Uterus (tissue), 3 donors: ENCODE measurements at regions not wholly inside any gene's neighbourhood (a gene's known extent, or its start where the extent isn't known, plus 50 kb on each side); places are given as distances from the start of the nearest gene placed in this dataset.
A peak's percentile ranks its signal among the peaks of the same experiment; 100 is the strongest.
"Not testable (repeated sequence)": the region's sequence is repeated elsewhere in the genome, so short reads cannot be mapped to it uniquely, and the experiment has no call there.

ENCODE experiments used
- DNase-seq, 2 donors: peaks; one replicate each; pipeline ENCODE4 v3.0.0-alpha.2; 2019 to 2020
- H3K27ac ChIP-seq, 2 donors: fragments of 200-600 bp; sonication (generic); 1 replicate in 1 of 2; 2 replicates in 1 of 2; pipeline ENCODE4 v1.5.1; 2016 to 2018
- H3K27me3 ChIP-seq, 2 donors: fragments of 200-600 bp; sonication (generic); one replicate each; pipeline ENCODE4 v1.5.1; 2018 to 2019; ENCODE audit warnings: control low read depth in 1 of 2
- H3K36me3 ChIP-seq, 2 donors: fragments of 200-600 bp; sonication (generic); one replicate each; pipeline ENCODE4 v1.5.1; 2019; ENCODE audit warnings: control low read depth in 1 of 2
- H3K4me1 ChIP-seq, 2 donors: fragments of 200-600 bp; sonication (generic); one replicate each; pipeline ENCODE4 v1.5.1; 2018 to 2019; ENCODE audit warnings: control low read depth in 1 of 2
- H3K4me3 ChIP-seq, 2 donors: fragments of 200-600 bp; sonication (generic); 1 replicate in 1 of 2; 2 replicates in 1 of 2; pipeline ENCODE4 v1.5.1; 2018 to 2019; ENCODE audit warnings: mild to moderate bottlenecking in 1 of 2
- H3K9me3 ChIP-seq, 2 donors: fragments of 200-600 bp; sonication (generic); one replicate each; pipeline ENCODE4 v1.5.1; 2019; ENCODE audit warnings: control low read depth in 1 of 2
- CTCF ChIP-seq, 4 experiments: fragments of 200-600 bp in 2 of 4; fragments of 450-650 bp in 2 of 4; sonication (generic) in 2 of 4; IDR thresholded peaks; one replicate each; pipeline ENCODE4 v1.5.1; 2016 to 2019; ENCODE audit warnings: antibody characterized with exemption in 4 of 4, mild to moderate bottlenecking in 2 of 4, moderate library complexity in 1 of 4
- POLR2A ChIP-seq, 2 donors: fragments of 450-650 bp; IDR thresholded peaks; one replicate each; pipeline ENCODE4 v1.6.1; 2016; ENCODE audit warnings: antibody characterized with exemption in 2 of 2, mild to moderate bottlenecking in 1 of 2, moderate library complexity in 1 of 2
- intact Hi-C: fragments of 100-400 bp; cut with DNase I; formaldehyde crosslinking; loops from one replicate; pipeline ENCODE4 v1.15.1; 2023; ENCODE audit warnings: low total_unique reads
- donor health status: DM: yes; HTN: yes; CAD: no.

GRCh38 chr1:182163821-182164223, 102.3 kb upstream of the ZNF648 start:
- Histone ChIP-seq H3K9me3 (no peaks in the 10 kb centered on the region), H3K27ac (peak overlapping the region; percentile 17 to 47), H3K27me3 (no peaks in the 10 kb centered on the region), H3K4me3 (no peak overlapping the region), H3K4me1 (no peaks in the 10 kb centered on the region), H3K36me3 (no peaks in the 10 kb centered on the region)
- intact Hi-C loops = no loop called here
- TF ChIP-seq CTCF (IDR thresholded peaks at IDR 0.05) = no peak
- no peak for TF ChIP-seq POLR2A (IDR thresholded peaks at IDR 0.05)
- DNase-seq = peak; percentile 30 to 57

GRCh38 chr1:182159443-182159842, 97.9 kb upstream of the ZNF648 start:
- H3K36me3 ChIP-seq = no peaks in the 10 kb centered on the region
- H3K9me3 ChIP-seq = no peaks in the 10 kb centered on the region
- H3K27me3 ChIP-seq = no peaks in the 10 kb centered on the region
- no peaks in the 10 kb centered on the region for H3K4me1 ChIP-seq
- DNase-seq = no peak
- no peak overlapping the region for H3K27ac ChIP-seq
- no peak overlapping the region for H3K4me3 ChIP-seq
- TF ChIP-seq POLR2A (IDR thresholded peaks at IDR 0.05) = no peak
- TF ChIP-seq CTCF (IDR thresholded peaks at IDR 0.05) = no peak
- intact Hi-C loops = no loop called here

- intact Hi-C loops = no loop called here
- H3K4me1 ChIP-seq = no peaks in the 10 kb centered on the region
- no peak overlapping the region for H3K27ac ChIP-seq
- DNase-seq = no peak
- no peak overlapping the region for H3K4me3 ChIP-seq
- no peaks in the 10 kb centered on the region for H3K27me3 ChIP-seq
- no peaks in the 10 kb centered on the region for H3K9me3 ChIP-seq
- TF ChIP-seq POLR2A (IDR thresholded peaks at IDR 0.05) (no peak), CTCF (IDR thresholded peaks at IDR 0.05) (no peak)
- no peaks in the 10 kb centered on the region for H3K36me3 ChIP-seq
Measured at GRCh38 chr1:182157187-182157586, 95.7 kb upstream of the ZNF648 start.

- H3K27ac ChIP-seq, DNase-seq, H3K4me3 ChIP-seq, H3K4me1 ChIP-seq, H3K27me3 ChIP-seq, H3K36me3 ChIP-seq, intact Hi-C loops, H3K9me3 ChIP-seq: not testable (repeated sequence)
Measured at GRCh38 chr1:182154425-182154824, 92.9 kb upstream of the ZNF648 start.

- intact Hi-C loops = no loop called here
- DNase-seq = peak in 1 of 2 donors; percentile 23
- H3K9me3 ChIP-seq = no peaks in the 10 kb centered on the region
- H3K4me3 ChIP-seq = no peak overlapping the region
- TF ChIP-seq POLR2A (IDR thresholded peaks at IDR 0.05) (no peak), CTCF (IDR thresholded peaks at IDR 0.05) (no peak)
- no peaks in the 10 kb centered on the region for H3K36me3 ChIP-seq
- H3K27ac ChIP-seq = no peak overlapping the region
- no peaks in the 10 kb centered on the region for H3K27me3 ChIP-seq
- H3K4me1 ChIP-seq = peaks cover 7 to 9% of the 10 kb centered on the region in 2 donors
Measured at GRCh38 chr1:182149411-182149965, 88.0 kb upstream of the ZNF648 start.

GRCh38 chr1:182147951-182148350, 86.4 kb upstream of the ZNF648 start:
- no peaks in the 10 kb centered on the region for H3K27me3 ChIP-seq
- H3K4me3 ChIP-seq = no peak overlapping the region
- TF ChIP-seq CTCF (IDR thresholded peaks at IDR 0.05) = no peak
- TF ChIP-seq POLR2A (IDR thresholded peaks at IDR 0.05) = no peak
- no peaks in the 10 kb centered on the region for H3K9me3 ChIP-seq
- H3K27ac ChIP-seq = peak overlapping the region in 1 of 2 donors; percentile 92
- intact Hi-C loops = no loop called here
- DNase-seq = no peak
- H3K4me1 ChIP-seq = peaks cover 9 to 15% of the 10 kb centered on the region in 2 donors
- no peaks in the 10 kb centered on the region for H3K36me3 ChIP-seq
